Mesenchymal stem cell (in vitro differentiated cells and primary cell): ENCODE measurements at regions not wholly inside any gene's neighbourhood (a gene's known extent, or its start where the extent isn't known, plus 50 kb on each side); places are given as distances from the start of the nearest gene placed in this dataset.

Experiments
- DNase-seq: peaks from one replicate; pipeline ENCODE4 v3.0.0-alpha.2; 2013
- H2AFZ ChIP-seq: one replicate; pipeline ENCODE4 v1.6.1; 2013; ENCODE audit warnings: low read depth, mild to moderate bottlenecking, control low read depth, inconsistent platforms, low read length, moderate library complexity
- H2AK5ac ChIP-seq: 2 replicates; pipeline ENCODE4 v1.6.1; 2013; ENCODE audit warnings: low read length, moderate library complexity, mild to moderate bottlenecking, inconsistent platforms; ENCODE audit not compliant: severe bottlenecking
- H2BK120ac ChIP-seq: one replicate; pipeline ENCODE4 v1.6.1; 2013; ENCODE audit warnings: low read depth, mild to moderate bottlenecking, inconsistent platforms, low read length, moderate library complexity
- H2BK12ac ChIP-seq, 2 experiments: one replicate each; pipeline ENCODE4 v1.6.1; 2013; ENCODE audit warnings: inconsistent platforms in 2 of 2, low read length in 2 of 2, mild to moderate bottlenecking in 2 of 2, moderate library complexity in 2 of 2, control low read depth in 1 of 2
- H2BK15ac ChIP-seq: one replicate; pipeline ENCODE4 v1.6.1; 2013; ENCODE audit warnings: mild to moderate bottlenecking, low read depth, inconsistent platforms; ENCODE audit not compliant: poor library complexity, severe bottlenecking
- H2BK5ac ChIP-seq: 2 replicates; pipeline ENCODE4 v1.6.1; 2013; ENCODE audit warnings: low read depth, mild to moderate bottlenecking, low read length, control low read depth, inconsistent platforms; ENCODE audit not compliant: poor library complexity, severe bottlenecking
- H3K14ac ChIP-seq, 2 experiments: one replicate each; pipeline ENCODE4 v1.6.1; 2013; ENCODE audit warnings: inconsistent platforms in 2 of 2, low read length in 2 of 2, control low read depth in 1 of 2, mild to moderate bottlenecking in 1 of 2, moderate library complexity in 1 of 2
- H3K18ac ChIP-seq, 2 experiments: one replicate each; pipeline ENCODE4 v1.6.1; 2013; ENCODE audit warnings: inconsistent platforms in 2 of 2, low read length in 2 of 2, control low read depth in 1 of 2, low read depth in 1 of 2, mild to moderate bottlenecking in 1 of 2
- H3K23ac ChIP-seq, 2 experiments: one replicate each; pipeline ENCODE4 v1.6.1; 2013; ENCODE audit warnings: inconsistent platforms in 2 of 2, low read length in 2 of 2, mild to moderate bottlenecking in 2 of 2, moderate library complexity in 2 of 2, control low read depth in 1 of 2
- H3K27ac ChIP-seq: 2 replicates; pipeline ENCODE4 v1.5.1; 2013; ENCODE audit warnings: mild to moderate bottlenecking, moderate library complexity, low read length, control low read depth, inconsistent platforms; ENCODE audit not compliant: poor library complexity, severe bottlenecking
- H3K27me3 ChIP-seq, 2 experiments: 2 replicates each; pipeline versions ENCODE4 v1.6.1 to v1.7.0; 2013; ENCODE audit warnings: low read length in 2 of 2, mild to moderate bottlenecking in 2 of 2, moderate library complexity in 2 of 2, control low read depth in 1 of 2, inconsistent platforms in 1 of 2; ENCODE audit not compliant: control insufficient read depth in 1 of 2, insufficient read depth in 1 of 2
- H3K36me3 ChIP-seq, 2 experiments: 2 replicates each; pipeline versions ENCODE4 v1.6.1 to v1.7.0; 2013; ENCODE audit warnings: low read length in 2 of 2, control low read depth in 1 of 2, inconsistent platforms in 1 of 2, low read depth in 1 of 2, mild to moderate bottlenecking in 1 of 2; ENCODE audit not compliant: insufficient read depth in 2 of 2, control insufficient read depth in 1 of 2
- H3K4ac ChIP-seq, 2 experiments: one replicate each; pipeline ENCODE4 v1.6.1; 2013; ENCODE audit warnings: inconsistent platforms in 2 of 2, low read length in 2 of 2, mild to moderate bottlenecking in 2 of 2, moderate library complexity in 2 of 2, control low read depth in 1 of 2, low read depth in 1 of 2
- H3K4me1 ChIP-seq: 2 replicates; pipeline ENCODE4 v1.6.1; 2013; ENCODE audit warnings: low read depth, low read length, control low read depth; ENCODE audit not compliant: control insufficient read depth, insufficient read depth
- H3K4me2 ChIP-seq: 2 replicates; pipeline ENCODE4 v1.6.1; 2013; ENCODE audit warnings: low read length, mild to moderate bottlenecking, inconsistent platforms; ENCODE audit not compliant: poor library complexity, severe bottlenecking
- H3K4me3 ChIP-seq, 2 experiments: 2 replicates each; pipeline versions ENCODE4 v1.5.1 to v1.7.0; 2013; ENCODE audit warnings: low read length in 2 of 2, mild to moderate bottlenecking in 2 of 2, control low read depth in 1 of 2, low read depth in 1 of 2; ENCODE audit not compliant: insufficient read depth in 1 of 2
- H3K79me1 ChIP-seq: replicated peaks from 2 replicates; pipeline ENCODE4 v1.6.1; 2013; ENCODE audit warnings: mild to moderate bottlenecking, control low read depth, low read length, inconsistent platforms; ENCODE audit not compliant: poor library complexity, severe bottlenecking
- H3K9ac ChIP-seq: 2 replicates; pipeline ENCODE4 v1.7.0; 2013; ENCODE audit warnings: mild to moderate bottlenecking, low read length, moderate library complexity
- H3K9me3 ChIP-seq: 2 replicates; pipeline ENCODE4 v1.7.0; 2013; ENCODE audit warnings: mild to moderate bottlenecking, low read length; ENCODE audit not compliant: control insufficient read depth
- H4K8ac ChIP-seq: one replicate; pipeline ENCODE4 v1.6.1; 2013; ENCODE audit warnings: inconsistent platforms, mild to moderate bottlenecking, low read length, moderate library complexity
- H4K91ac ChIP-seq: one replicate; pipeline ENCODE4 v1.6.1; 2013; ENCODE audit warnings: mild to moderate bottlenecking, low read length, inconsistent platforms
- WGBS: methylation state at CpG from one replicate; pipeline ENCODE4 v1.1.7; 2013; ENCODE audit warnings: mixed read lengths; 5-methylcytosine and 5-hydroxymethylcytosine counted together

- Histone ChIP-seq H2AFZ (no peak overlapping the region), H3K27me3 (no peaks in the 10 kb centered on the region), H2BK5ac (no peak overlapping the region), H2BK15ac (no peak overlapping the region), H3K27ac (no peak overlapping the region), H2AK5ac (no peak overlapping the region), H4K91ac (no peak overlapping the region), H3K9ac (no peak overlapping the region), H3K9me3 (no peaks in the 10 kb centered on the region), H3K18ac (no peak overlapping the region), H3K79me1 (no peaks in the 10 kb centered on the region), H3K4me2 (no peak overlapping the region), H3K4ac (no peak overlapping the region), H3K14ac (no peak overlapping the region), H2BK120ac (no peak overlapping the region), H3K36me3 (no peaks in the 10 kb centered on the region), H2BK12ac (no peak overlapping the region), H4K8ac (no peak overlapping the region), H3K4me3 (no peak overlapping the region), H3K23ac (no peak overlapping the region), H3K4me1 (no peaks in the 10 kb centered on the region)
- no peak for DNase-seq
- 88% methylated on average over 2 of the region's 3 CpGs for WGBS
Measured at GRCh38 chr4:27701606-27702005, 841.0 kb downstream of the STIM2 start.

- Histone ChIP-seq H2AK5ac (no peak overlapping the region), H3K79me1 (no peaks in the 10 kb centered on the region), H2BK15ac (no peak overlapping the region), H2BK12ac (no peak overlapping the region), H4K8ac (no peak overlapping the region), H3K27me3 (no peaks in the 10 kb centered on the region), H3K18ac (no peak overlapping the region), H3K4ac (no peak overlapping the region), H2AFZ (no peak overlapping the region), H3K14ac (no peak overlapping the region), H3K4me3 (no peak overlapping the region), H2BK5ac (no peak overlapping the region), H4K91ac (no peak overlapping the region), H3K9ac (no peak overlapping the region), H2BK120ac (no peak overlapping the region), H3K27ac (no peak overlapping the region), H3K4me1 (no peaks in the 10 kb centered on the region), H3K36me3 (no peaks in the 10 kb centered on the region), H3K9me3 (no peaks in the 10 kb centered on the region), H3K23ac (no peak overlapping the region), H3K4me2 (no peak overlapping the region)
- WGBS: 66% methylated on average over 5 of the region's 5 CpGs
- DNase-seq: no peak
Measured at GRCh38 chr4:27702730-27703431, 842.2 kb downstream of the STIM2 start.

- H3K79me1 ChIP-seq: no peaks in the 10 kb centered on the region
- H3K36me3 ChIP-seq: no peaks in the 10 kb centered on the region
- 86% methylated on average over 4 of the region's 4 CpGs for WGBS
- no peaks in the 10 kb centered on the region for H3K27me3 ChIP-seq
- H2BK12ac ChIP-seq: no peak overlapping the region
- no peak overlapping the region for H3K27ac ChIP-seq
- no peak overlapping the region for H2AK5ac ChIP-seq
- H3K14ac ChIP-seq: no peak overlapping the region
- H2BK120ac ChIP-seq: no peak overlapping the region
- no peak overlapping the region for H3K4me3 ChIP-seq
- no peak overlapping the region for H2BK15ac ChIP-seq
- H3K4ac ChIP-seq: no peak overlapping the region
- DNase-seq: no peak
- no peak overlapping the region for H3K4me2 ChIP-seq
- H3K9ac ChIP-seq: no peak overlapping the region
- H2BK5ac ChIP-seq: no peak overlapping the region
- no peak overlapping the region for H4K91ac ChIP-seq
- no peaks in the 10 kb centered on the region for H3K4me1 ChIP-seq
- no peak overlapping the region for H3K23ac ChIP-seq
- H3K9me3 ChIP-seq: no peaks in the 10 kb centered on the region
- no peak overlapping the region for H2AFZ ChIP-seq
- no peak overlapping the region for H4K8ac ChIP-seq
- no peak overlapping the region for H3K18ac ChIP-seq
Measured at GRCh38 chr4:27703771-27704170, 843.1 kb downstream of the STIM2 start.

GRCh38 chr4:27711041-27711440 is 850.4 kb downstream of the STIM2 start:
- Histone ChIP-seq H3K14ac (no peak overlapping the region), H3K79me1 (no peaks in the 10 kb centered on the region), H3K4me3 (no peak overlapping the region), H4K8ac (no peak overlapping the region), H2AFZ (no peak overlapping the region), H2BK5ac (no peak overlapping the region), H3K9ac (no peak overlapping the region), H3K9me3 (no peaks in the 10 kb centered on the region), H2BK15ac (no peak overlapping the region), H3K36me3 (no peaks in the 10 kb centered on the region), H2AK5ac (no peak overlapping the region), H3K18ac (no peak overlapping the region), H3K4me1 (no peaks in the 10 kb centered on the region), H2BK12ac (no peak overlapping the region), H2BK120ac (no peak overlapping the region), H3K27ac (no peak overlapping the region), H3K4ac (no peak overlapping the region), H4K91ac (no peak overlapping the region), H3K23ac (no peak overlapping the region), H3K27me3 (no peaks in the 10 kb centered on the region), H3K4me2 (no peak overlapping the region)
- no peak for DNase-seq
- WGBS: 80% methylated on average over 3 of the region's 3 CpGs
